A673 (cell line): ENCODE measurements at regions not wholly inside any gene's neighbourhood (a gene's known extent, or its start where the extent isn't known, plus 50 kb on each side); places are given as distances from the start of the nearest gene placed in this dataset.

Source experiments
- EZH2 ChIP-seq: fragments of 200-600 bp; sonication (generic); IDR thresholded peaks from 2 replicates; pipeline ENCODE4 v1.6.1; 2017; ENCODE audit warnings: borderline replicate concordance, low read depth, mild to moderate bottlenecking, mixed read lengths, antibody characterized with exemption, low read length; ENCODE audit not compliant: poor library complexity, severe bottlenecking
- TF ChIP-seq, protein P1 (sequence below): fragments of 300-800, 200-600 bp; sonication (generic); conservative IDR thresholded peaks from 2 replicates; pipeline ENCODE4 v1.5.1; 2017; ENCODE audit warnings: low read depth, mild to moderate bottlenecking, antibody characterized with exemption, low read length, moderate library complexity, mixed read lengths

DNA sequence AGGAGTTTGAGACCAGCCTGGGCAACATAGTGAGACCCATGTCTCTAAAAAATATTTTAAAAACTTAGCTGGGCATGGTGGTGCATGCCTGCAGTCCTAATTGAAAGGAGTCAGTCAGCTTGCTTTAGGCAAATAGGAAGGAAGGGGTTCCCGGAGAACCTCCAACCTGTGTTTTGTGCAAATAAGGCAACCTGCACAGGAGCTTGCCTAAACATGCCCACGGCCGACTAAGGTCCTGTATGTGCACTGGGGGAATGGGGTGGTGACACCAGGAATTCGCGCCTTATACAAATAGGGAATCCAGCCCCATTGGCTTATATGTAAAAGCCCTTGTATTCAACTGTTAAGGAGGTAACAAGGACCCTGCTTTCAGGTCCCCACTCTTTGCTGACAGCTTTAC is 429.2 kb upstream of the ZP4 start:
- TF ChIP-seq, protein P1, sequence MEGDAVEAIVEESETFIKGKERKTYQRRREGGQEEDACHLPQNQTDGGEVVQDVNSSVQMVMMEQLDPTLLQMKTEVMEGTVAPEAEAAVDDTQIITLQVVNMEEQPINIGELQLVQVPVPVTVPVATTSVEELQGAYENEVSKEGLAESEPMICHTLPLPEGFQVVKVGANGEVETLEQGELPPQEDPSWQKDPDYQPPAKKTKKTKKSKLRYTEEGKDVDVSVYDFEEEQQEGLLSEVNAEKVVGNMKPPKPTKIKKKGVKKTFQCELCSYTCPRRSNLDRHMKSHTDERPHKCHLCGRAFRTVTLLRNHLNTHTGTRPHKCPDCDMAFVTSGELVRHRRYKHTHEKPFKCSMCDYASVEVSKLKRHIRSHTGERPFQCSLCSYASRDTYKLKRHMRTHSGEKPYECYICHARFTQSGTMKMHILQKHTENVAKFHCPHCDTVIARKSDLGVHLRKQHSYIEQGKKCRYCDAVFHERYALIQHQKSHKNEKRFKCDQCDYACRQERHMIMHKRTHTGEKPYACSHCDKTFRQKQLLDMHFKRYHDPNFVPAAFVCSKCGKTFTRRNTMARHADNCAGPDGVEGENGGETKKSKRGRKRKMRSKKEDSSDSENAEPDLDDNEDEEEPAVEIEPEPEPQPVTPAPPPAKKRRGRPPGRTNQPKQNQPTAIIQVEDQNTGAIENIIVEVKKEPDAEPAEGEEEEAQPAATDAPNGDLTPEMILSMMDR, result no peak
- TF ChIP-seq EZH2, result no peak
